Adrenal gland (tissue), 5 donors: ENCODE measurements at regions not wholly inside any gene's neighbourhood (a gene's known extent, or its start where the extent isn't known, plus 50 kb on each side); places are given as distances from the start of the nearest gene placed in this dataset.

Experiments
- POLR2A ChIP-seq, 2 donors: fragments of 450-650 bp; IDR thresholded peaks; one replicate each; pipeline ENCODE4 v1.6.1; 2017; ENCODE audit warnings: antibody characterized with exemption in 2 of 2, mild to moderate bottlenecking in 2 of 2, moderate library complexity in 1 of 2
- TF ChIP-seq, protein P1 (sequence below), 6 experiments: fragments of 450-650 bp in 4 of 6; fragments of 200-600 bp in 2 of 6; sonication (generic) in 1 of 6; IDR thresholded peaks; 1 replicate in 5 of 6; 2 replicates in 1 of 6; pipeline versions ENCODE4 v1.5.1 to v1.8.0; 2016 to 2021; ENCODE audit warnings: antibody characterized with exemption in 6 of 6, mild to moderate bottlenecking in 2 of 6, moderate library complexity in 1 of 6
- donor health status: DM: no; HTN: no; CAD: no.

DNA sequence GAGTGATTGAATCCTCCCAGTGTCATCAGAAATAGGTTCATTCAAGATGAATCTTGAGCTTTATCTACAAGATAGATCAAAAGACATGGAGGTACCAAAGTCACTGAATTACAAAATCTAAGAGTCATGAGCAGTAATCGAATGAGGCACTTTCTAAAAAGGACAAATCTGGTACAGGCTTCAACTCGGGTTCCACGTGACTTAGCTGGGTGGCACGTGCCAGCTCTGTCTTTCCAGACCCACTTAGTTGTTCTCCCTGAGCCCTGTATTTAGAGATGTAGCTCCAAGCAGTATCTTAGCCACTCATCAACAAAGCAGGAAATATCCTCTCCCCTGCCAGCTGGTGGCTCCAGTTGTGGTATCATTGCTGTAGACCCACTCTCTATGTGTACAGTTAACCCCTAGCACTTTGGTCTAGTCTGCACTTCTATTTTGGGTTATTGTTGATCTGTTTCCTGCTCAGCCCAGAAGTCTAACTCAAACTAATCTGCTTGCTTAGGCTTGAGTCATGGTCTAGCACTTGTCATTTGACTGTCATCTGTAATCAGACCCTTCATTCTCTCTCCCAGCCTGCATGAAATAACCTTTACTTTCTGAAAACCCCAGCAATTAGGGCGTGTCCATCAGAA, 528.7 kb downstream of the ETS1 start:
- TF ChIP-seq, protein P1, sequence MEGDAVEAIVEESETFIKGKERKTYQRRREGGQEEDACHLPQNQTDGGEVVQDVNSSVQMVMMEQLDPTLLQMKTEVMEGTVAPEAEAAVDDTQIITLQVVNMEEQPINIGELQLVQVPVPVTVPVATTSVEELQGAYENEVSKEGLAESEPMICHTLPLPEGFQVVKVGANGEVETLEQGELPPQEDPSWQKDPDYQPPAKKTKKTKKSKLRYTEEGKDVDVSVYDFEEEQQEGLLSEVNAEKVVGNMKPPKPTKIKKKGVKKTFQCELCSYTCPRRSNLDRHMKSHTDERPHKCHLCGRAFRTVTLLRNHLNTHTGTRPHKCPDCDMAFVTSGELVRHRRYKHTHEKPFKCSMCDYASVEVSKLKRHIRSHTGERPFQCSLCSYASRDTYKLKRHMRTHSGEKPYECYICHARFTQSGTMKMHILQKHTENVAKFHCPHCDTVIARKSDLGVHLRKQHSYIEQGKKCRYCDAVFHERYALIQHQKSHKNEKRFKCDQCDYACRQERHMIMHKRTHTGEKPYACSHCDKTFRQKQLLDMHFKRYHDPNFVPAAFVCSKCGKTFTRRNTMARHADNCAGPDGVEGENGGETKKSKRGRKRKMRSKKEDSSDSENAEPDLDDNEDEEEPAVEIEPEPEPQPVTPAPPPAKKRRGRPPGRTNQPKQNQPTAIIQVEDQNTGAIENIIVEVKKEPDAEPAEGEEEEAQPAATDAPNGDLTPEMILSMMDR (IDR thresholded peaks at IDR 0.05) = no peak
- TF ChIP-seq POLR2A (IDR thresholded peaks at IDR 0.05) = no peak
